ENCODE measurements at regions not wholly inside any gene's neighbourhood (a gene's known extent, or its start where the extent isn't known, plus 50 kb on each side); places are given as distances from the start of the nearest gene placed in this dataset.

DNA sequence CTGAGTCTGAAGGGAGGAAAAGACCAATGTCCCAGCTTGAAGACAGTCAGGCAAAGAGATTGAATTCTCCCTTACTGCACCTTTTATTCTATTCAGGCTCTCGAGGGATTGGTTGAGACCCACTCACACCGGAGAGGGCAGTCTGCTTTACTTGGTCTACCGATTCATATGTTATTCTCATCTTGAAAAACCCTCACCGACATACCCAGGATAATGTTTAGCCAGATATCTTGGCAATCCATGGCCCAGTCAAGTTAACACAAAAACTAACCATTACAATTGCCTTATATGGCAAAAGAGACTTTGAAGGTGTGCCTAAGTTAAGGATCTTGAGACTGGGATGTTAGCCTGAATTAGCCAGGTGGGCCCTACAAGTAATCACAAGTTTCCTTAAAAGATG, 53.8 kb upstream of the BET1 start:
- TF ChIP-seq HOXA7 (CRISPR knock-in tag; IDR thresholded peaks at IDR 0.05; ENCODE audit: borderline replicate concordance) = no peak
- no peak for TF ChIP-seq TSHZ1 (tag by site-specific recombination; IDR thresholded peaks at IDR 0.05; ENCODE audit: borderline replicate concordance)
- TF ChIP-seq, protein P1, sequence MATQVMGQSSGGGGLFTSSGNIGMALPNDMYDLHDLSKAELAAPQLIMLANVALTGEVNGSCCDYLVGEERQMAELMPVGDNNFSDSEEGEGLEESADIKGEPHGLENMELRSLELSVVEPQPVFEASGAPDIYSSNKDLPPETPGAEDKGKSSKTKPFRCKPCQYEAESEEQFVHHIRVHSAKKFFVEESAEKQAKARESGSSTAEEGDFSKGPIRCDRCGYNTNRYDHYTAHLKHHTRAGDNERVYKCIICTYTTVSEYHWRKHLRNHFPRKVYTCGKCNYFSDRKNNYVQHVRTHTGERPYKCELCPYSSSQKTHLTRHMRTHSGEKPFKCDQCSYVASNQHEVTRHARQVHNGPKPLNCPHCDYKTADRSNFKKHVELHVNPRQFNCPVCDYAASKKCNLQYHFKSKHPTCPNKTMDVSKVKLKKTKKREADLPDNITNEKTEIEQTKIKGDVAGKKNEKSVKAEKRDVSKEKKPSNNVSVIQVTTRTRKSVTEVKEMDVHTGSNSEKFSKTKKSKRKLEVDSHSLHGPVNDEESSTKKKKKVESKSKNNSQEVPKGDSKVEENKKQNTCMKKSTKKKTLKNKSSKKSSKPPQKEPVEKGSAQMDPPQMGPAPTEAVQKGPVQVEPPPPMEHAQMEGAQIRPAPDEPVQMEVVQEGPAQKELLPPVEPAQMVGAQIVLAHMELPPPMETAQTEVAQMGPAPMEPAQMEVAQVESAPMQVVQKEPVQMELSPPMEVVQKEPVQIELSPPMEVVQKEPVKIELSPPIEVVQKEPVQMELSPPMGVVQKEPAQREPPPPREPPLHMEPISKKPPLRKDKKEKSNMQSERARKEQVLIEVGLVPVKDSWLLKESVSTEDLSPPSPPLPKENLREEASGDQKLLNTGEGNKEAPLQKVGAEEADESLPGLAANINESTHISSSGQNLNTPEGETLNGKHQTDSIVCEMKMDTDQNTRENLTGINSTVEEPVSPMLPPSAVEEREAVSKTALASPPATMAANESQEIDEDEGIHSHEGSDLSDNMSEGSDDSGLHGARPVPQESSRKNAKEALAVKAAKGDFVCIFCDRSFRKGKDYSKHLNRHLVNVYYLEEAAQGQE (tag by site-specific recombination; IDR thresholded peaks at IDR 0.05) = no peak
- no peak for TF ChIP-seq ZNF792 (tag by site-specific recombination; IDR thresholded peaks at IDR 0.05)
- TF ChIP-seq HOXC10 (CRISPR knock-in tag; IDR thresholded peaks at IDR 0.05) = no peak
- TF ChIP-seq SETDB1 (IDR thresholded peaks at IDR 0.05; ENCODE audit: insufficient read length, low read length) = no peak
- TF ChIP-seq, protein P2, sequence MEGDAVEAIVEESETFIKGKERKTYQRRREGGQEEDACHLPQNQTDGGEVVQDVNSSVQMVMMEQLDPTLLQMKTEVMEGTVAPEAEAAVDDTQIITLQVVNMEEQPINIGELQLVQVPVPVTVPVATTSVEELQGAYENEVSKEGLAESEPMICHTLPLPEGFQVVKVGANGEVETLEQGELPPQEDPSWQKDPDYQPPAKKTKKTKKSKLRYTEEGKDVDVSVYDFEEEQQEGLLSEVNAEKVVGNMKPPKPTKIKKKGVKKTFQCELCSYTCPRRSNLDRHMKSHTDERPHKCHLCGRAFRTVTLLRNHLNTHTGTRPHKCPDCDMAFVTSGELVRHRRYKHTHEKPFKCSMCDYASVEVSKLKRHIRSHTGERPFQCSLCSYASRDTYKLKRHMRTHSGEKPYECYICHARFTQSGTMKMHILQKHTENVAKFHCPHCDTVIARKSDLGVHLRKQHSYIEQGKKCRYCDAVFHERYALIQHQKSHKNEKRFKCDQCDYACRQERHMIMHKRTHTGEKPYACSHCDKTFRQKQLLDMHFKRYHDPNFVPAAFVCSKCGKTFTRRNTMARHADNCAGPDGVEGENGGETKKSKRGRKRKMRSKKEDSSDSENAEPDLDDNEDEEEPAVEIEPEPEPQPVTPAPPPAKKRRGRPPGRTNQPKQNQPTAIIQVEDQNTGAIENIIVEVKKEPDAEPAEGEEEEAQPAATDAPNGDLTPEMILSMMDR (tag by site-specific recombination; IDR thresholded peaks at IDR 0.05) = no peak
- TF ChIP-seq ZNF549 (tag by site-specific recombination; IDR thresholded peaks at IDR 0.05) = no peak
- no peak for TF ChIP-seq ZFP69B (tag by site-specific recombination; IDR thresholded peaks at IDR 0.05)
- TF ChIP-seq, protein P3, sequence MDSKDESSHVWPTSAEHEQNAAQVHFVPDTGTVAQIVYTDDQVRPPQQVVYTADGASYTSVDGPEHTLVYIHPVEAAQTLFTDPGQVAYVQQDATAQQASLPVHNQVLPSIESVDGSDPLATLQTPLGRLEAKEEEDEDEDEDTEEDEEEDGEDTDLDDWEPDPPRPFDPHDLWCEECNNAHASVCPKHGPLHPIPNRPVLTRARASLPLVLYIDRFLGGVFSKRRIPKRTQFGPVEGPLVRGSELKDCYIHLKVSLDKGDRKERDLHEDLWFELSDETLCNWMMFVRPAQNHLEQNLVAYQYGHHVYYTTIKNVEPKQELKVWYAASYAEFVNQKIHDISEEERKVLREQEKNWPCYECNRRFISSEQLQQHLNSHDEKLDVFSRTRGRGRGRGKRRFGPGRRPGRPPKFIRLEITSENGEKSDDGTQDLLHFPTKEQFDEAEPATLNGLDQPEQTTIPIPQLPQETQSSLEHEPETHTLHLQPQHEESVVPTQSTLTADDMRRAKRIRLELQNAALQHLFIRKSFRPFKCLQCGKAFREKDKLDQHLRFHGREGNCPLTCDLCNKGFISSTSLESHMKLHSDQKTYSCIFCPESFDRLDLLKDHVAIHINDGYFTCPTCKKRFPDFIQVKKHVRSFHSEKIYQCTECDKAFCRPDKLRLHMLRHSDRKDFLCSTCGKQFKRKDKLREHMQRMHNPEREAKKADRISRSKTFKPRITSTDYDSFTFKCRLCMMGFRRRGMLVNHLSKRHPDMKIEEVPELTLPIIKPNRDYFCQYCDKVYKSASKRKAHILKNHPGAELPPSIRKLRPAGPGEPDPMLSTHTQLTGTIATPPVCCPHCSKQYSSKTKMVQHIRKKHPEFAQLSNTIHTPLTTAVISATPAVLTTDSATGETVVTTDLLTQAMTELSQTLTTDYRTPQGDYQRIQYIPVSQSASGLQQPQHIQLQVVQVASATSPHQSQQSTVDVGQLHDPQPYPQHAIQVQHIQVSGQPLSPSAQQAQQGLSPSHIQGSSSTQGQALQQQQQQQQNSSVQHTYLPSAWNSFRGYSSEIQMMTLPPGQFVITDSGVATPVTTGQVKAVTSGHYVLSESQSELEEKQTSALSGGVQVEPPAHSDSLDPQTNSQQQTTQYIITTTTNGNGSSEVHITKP (tag by site-specific recombination; IDR thresholded peaks at IDR 0.05) = no peak
- no peak for TF ChIP-seq ZNF292 (tag by site-specific recombination; IDR thresholded peaks at IDR 0.05; ENCODE audit: borderline replicate concordance, low read depth)
